ENCODE measurements at regions not wholly inside any gene's neighbourhood (a gene's known extent, or its start where the extent isn't known, plus 50 kb on each side); places are given as distances from the start of the nearest gene placed in this dataset.

DNA sequence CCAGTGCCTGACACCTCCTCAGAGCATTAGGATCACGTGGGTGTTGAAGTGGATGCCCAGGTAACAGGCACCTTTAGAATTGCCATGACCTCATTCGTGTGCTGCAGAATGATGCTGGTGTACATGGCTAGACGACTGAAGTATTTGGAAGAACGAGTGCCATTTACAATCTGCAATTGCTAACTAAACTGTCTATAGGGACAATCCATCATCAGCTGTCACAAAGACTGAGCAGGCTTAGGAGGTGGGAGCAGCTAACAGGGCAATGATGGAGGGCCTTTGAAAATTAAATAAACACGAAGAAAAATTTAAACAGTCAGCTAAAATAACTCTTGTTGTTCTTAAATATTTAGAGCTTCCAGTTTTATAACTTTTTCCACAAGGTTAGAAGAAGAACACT, 375.8 kb downstream of the GADD45G start:
- no peaks in the 10 kb centered on the region for H3K9me3 ChIP-seq
- 19 to 37% methylated on average over 2 of the region's 5 CpGs for WGBS, 2 donors (ENCODE audit: low coverage in 1 of 2)
- H3K36me3 ChIP-seq = no peaks in the 10 kb centered on the region
- no peak for ATAC-seq
- peaks cover 0 to 8% (median 0%) of the 10 kb centered on the region in 3 donors for H3K4me1 ChIP-seq
- H3K27me3 ChIP-seq = no peaks in the 10 kb centered on the region
- H3K27ac ChIP-seq = no peak overlapping the region
- no peak overlapping the region for H3K4me3 ChIP-seq
- no peak for TF ChIP-seq POLR2AphosphoS5 (IDR thresholded peaks at IDR 0.05)
- no peak for TF ChIP-seq POLR2A (IDR thresholded peaks at IDR 0.05)
- no peak for TF ChIP-seq EP300 (IDR thresholded peaks at IDR 0.05)
- TF ChIP-seq, protein P1, sequence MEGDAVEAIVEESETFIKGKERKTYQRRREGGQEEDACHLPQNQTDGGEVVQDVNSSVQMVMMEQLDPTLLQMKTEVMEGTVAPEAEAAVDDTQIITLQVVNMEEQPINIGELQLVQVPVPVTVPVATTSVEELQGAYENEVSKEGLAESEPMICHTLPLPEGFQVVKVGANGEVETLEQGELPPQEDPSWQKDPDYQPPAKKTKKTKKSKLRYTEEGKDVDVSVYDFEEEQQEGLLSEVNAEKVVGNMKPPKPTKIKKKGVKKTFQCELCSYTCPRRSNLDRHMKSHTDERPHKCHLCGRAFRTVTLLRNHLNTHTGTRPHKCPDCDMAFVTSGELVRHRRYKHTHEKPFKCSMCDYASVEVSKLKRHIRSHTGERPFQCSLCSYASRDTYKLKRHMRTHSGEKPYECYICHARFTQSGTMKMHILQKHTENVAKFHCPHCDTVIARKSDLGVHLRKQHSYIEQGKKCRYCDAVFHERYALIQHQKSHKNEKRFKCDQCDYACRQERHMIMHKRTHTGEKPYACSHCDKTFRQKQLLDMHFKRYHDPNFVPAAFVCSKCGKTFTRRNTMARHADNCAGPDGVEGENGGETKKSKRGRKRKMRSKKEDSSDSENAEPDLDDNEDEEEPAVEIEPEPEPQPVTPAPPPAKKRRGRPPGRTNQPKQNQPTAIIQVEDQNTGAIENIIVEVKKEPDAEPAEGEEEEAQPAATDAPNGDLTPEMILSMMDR (IDR thresholded peaks at IDR 0.05) = no peak

DNA sequence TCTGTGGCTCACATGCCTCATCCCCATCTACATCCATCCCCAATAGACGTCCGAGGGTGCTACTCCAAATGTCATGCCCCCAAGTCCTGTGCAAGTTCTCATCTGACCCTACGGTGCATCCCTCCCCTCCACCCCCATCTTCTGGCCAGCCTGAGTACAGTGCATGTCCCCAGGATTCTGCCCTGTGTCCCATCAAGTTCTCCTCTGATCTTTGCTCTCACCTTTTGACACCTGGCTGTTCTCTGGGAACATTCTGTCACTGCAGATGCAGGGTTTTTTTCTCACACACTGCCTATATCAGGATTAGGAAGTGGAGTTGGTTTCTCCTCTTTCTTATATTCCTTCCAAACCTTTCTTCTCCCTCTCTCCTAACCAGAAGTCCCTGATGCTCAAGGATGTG, 377.2 kb downstream of the GADD45G start:
- Histone ChIP-seq H3K4me1 (peaks cover 0 to 8% (median 0%) of the 10 kb centered on the region in 3 donors), H3K36me3 (no peaks in the 10 kb centered on the region), H3K27me3 (no peaks in the 10 kb centered on the region), H3K4me3 (no peak overlapping the region), H3K9me3 (no peaks in the 10 kb centered on the region), H3K27ac (no peak overlapping the region)
- no peak for ATAC-seq
- TF ChIP-seq, protein P1 (IDR thresholded peaks at IDR 0.05) = no peak
- TF ChIP-seq POLR2AphosphoS5 (IDR thresholded peaks at IDR 0.05) = no peak
- TF ChIP-seq POLR2A (IDR thresholded peaks at IDR 0.05) = no peak
- no peak for TF ChIP-seq EP300 (IDR thresholded peaks at IDR 0.05)
- 74 to 78% methylated on average over 3 of the region's 3 CpGs for WGBS, 2 donors (ENCODE audit: low coverage in 1 of 2)

DNA sequence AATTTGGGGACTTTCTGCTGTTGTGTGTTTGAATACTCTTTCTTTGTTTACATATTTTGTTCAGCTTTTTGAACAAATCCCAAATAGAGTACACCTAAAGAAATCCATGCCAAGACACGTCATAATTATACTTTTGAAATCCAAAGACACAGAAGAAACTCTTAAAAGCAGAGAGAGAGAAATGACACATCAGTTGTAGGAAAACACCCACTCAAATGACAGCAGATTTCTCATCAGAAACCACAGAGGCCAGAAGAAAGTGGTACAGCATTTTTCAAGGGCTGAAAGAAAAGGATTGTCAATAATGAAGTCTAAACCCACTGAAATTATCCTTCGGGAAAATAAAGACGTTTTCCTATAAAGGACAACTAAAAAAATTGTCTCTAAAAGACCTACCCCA, 378.6 kb downstream of the GADD45G start:
- ATAC-seq = no peak
- 31 to 88% methylated on average over 1 to 3 of the region's 3 CpGs for WGBS, 2 donors (ENCODE audit: low coverage in 1 of 2)
- no peak overlapping the region for H3K27ac ChIP-seq
- H3K36me3 ChIP-seq = no peaks in the 10 kb centered on the region
- no peaks in the 10 kb centered on the region for H3K9me3 ChIP-seq
- peaks cover 0 to under 1% (median 0%) of the 10 kb centered on the region in 3 donors for H3K4me1 ChIP-seq
- H3K4me3 ChIP-seq = no peak overlapping the region
- TF ChIP-seq POLR2A (IDR thresholded peaks at IDR 0.05) (no peak), EP300 (IDR thresholded peaks at IDR 0.05) (no peak), POLR2AphosphoS5 (IDR thresholded peaks at IDR 0.05) (no peak)
- TF ChIP-seq, protein P1 (IDR thresholded peaks at IDR 0.05) = no peak
- H3K27me3 ChIP-seq = no peaks in the 10 kb centered on the region

DNA sequence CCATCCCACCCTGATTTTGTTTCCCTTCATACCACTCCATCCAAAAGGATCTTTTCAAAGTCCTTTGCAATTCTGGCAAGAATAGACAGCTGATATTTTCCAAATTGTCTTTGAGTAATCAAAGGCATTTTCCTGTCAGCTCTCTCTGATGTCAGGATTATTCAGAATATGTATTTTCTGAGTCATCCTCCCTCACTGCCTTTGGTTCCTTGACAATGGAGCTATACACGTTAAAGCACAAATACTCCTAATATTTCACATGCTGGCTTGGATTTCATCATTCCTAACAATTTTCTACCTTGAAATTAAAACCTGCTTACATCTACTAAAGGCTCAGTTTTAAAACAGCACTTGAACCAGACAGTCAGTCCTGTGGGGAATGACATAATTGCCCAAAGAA, 379.4 kb downstream of the GADD45G start:
- no peaks in the 10 kb centered on the region for H3K36me3 ChIP-seq
- no peak for ATAC-seq
- TF ChIP-seq EP300 (IDR thresholded peaks at IDR 0.05) (no peak), POLR2AphosphoS5 (IDR thresholded peaks at IDR 0.05) (no peak), POLR2A (IDR thresholded peaks at IDR 0.05) (no peak)
- TF ChIP-seq, protein P1 (IDR thresholded peaks at IDR 0.05) = no peak
- WGBS, 2 donors (ENCODE audit: low coverage in 1 of 2) = 18 to 30% methylated on average over 1 of the region's 1 CpG
- no peaks in the 10 kb centered on the region for H3K9me3 ChIP-seq
- peaks cover 0 to 3% (median 0%) of the 10 kb centered on the region in 3 donors for H3K4me1 ChIP-seq
- no peaks in the 10 kb centered on the region for H3K27me3 ChIP-seq
- H3K27ac ChIP-seq = no peak overlapping the region
- H3K4me3 ChIP-seq = no peak overlapping the region

DNA sequence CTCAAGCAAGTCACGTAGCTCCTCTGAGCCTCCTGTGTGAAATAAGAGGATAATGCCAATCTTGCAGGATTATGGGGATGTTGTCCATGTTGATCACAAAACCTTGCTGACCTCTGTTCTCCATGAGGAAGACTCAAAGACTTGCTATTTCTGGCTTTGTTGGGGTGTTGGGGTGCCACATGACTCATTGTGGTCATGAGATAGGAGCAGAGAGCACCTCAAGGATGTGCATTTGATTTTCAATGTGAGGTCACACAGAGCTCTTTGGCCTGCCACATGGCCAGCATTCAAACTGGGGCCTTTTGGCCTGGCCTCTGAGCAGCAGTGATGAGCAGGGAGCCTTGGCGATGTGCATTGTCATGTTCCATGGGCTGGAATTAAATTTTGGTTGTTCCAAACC, 380.3 kb downstream of the GADD45G start:
- Histone ChIP-seq H3K4me1 (peaks cover 0 to 3% (median 0%) of the 10 kb centered on the region in 3 donors), H3K27me3 (no peaks in the 10 kb centered on the region), H3K27ac (no peak overlapping the region), H3K36me3 (no peaks in the 10 kb centered on the region), H3K4me3 (no peak overlapping the region), H3K9me3 (no peaks in the 10 kb centered on the region)
- TF ChIP-seq, protein P1 (IDR thresholded peaks at IDR 0.05) = no peak
- TF ChIP-seq POLR2AphosphoS5 (IDR thresholded peaks at IDR 0.05) (no peak), POLR2A (IDR thresholded peaks at IDR 0.05) (no peak), EP300 (IDR thresholded peaks at IDR 0.05) (no peak)
- WGBS, 2 donors (ENCODE audit: low coverage in 1 of 2) = 100% methylated on average over 1 of the region's 2 CpGs
- ATAC-seq = no peak

All from gastroesophageal sphincter (tissue), 4 donors.